CD4-positive, alpha-beta T cell (primary cell): ENCODE measurements at regions not wholly inside any gene's neighbourhood (a gene's known extent, or its start where the extent isn't known, plus 50 kb on each side); places are given as distances from the start of the nearest gene placed in this dataset.

Source experiments
- ATAC-seq: fragments of 200-7000 bp; cut with Tn5 transposase; one replicate; pipeline ENCODE4 v1.10.0; 2022; ENCODE audit warnings: mild to moderate bottlenecking; ENCODE audit not compliant: poor library complexity
- CTCF ChIA-PET: fragments of 350-600 bp; sonication (Branson Sonifier 250); formaldehyde crosslinking; loops from one replicate; lab custom pipeline; 2021; ENCODE audit warnings: antibody characterized with exemption, inconsistent platforms; lab: Charles Lee
- POLR2A ChIA-PET: fragments of 350-600 bp; sonication (Branson Sonifier 250); formaldehyde crosslinking; loops from one replicate; lab custom pipeline; 2021; ENCODE audit warnings: antibody characterized with exemption, inconsistent platforms; lab: Charles Lee
- DNase-seq, 14 experiments: peaks; one replicate each; pipeline ENCODE4 v3.0.0-alpha.2; 2013 to 2020; ENCODE audit warnings: mixed read lengths in 2 of 14
- H3K27ac ChIP-seq, 2 donors: one replicate each; pipeline versions ENCODE4 v1.5.1 to v1.7.0; 2013; ENCODE audit warnings: low read length in 2 of 2, low read depth in 1 of 2, mild to moderate bottlenecking in 1 of 2
- H3K27me3 ChIP-seq, 2 experiments: 1 replicate in 1 of 2; 2 replicates in 1 of 2; pipeline versions ENCODE4 v1.6.1 to v1.7.0; 2013; ENCODE audit warnings: low read length in 2 of 2, control low read depth in 1 of 2, mild to moderate bottlenecking in 1 of 2, moderate library complexity in 1 of 2; ENCODE audit not compliant: insufficient read depth in 2 of 2, control insufficient read depth in 1 of 2
- H3K36me3 ChIP-seq: one replicate; pipeline ENCODE4 v1.6.1; 2013; ENCODE audit warnings: low read length, control low read depth; ENCODE audit not compliant: insufficient read depth
- H3K4me1 ChIP-seq: one replicate; pipeline ENCODE4 v1.6.1; 2013; ENCODE audit warnings: low read length, control low read depth; ENCODE audit not compliant: insufficient read depth
- H3K4me3 ChIP-seq: one replicate; pipeline ENCODE4 v1.5.1; 2013; ENCODE audit warnings: mild to moderate bottlenecking, low read length, moderate library complexity
- H3K9me3 ChIP-seq, 2 experiments: 1 replicate in 1 of 2; 2 replicates in 1 of 2; pipeline versions ENCODE4 v1.6.1 to v1.7.0; 2013; ENCODE audit warnings: low read length in 2 of 2, mild to moderate bottlenecking in 2 of 2, control low read depth in 1 of 2, moderate library complexity in 1 of 2; ENCODE audit not compliant: control insufficient read depth in 1 of 2, insufficient read depth in 1 of 2
- H3K27ac Mint-ChIP-seq: one replicate; pipeline ENCODE4 v1.8.0; 2020; ENCODE audit warnings: mixed read lengths
- H3K27me3 Mint-ChIP-seq: one replicate; pipeline ENCODE4 v1.8.0; 2021; ENCODE audit warnings: mixed read lengths
- H3K36me3 Mint-ChIP-seq: one replicate; pipeline ENCODE4 v1.8.0; 2021; ENCODE audit warnings: low read depth, mixed read lengths
- H3K4me1 Mint-ChIP-seq: one replicate; pipeline ENCODE4 v1.8.0; 2021; ENCODE audit warnings: low read depth, mixed read lengths
- H3K4me3 Mint-ChIP-seq: one replicate; pipeline ENCODE4 v1.8.0; 2020; ENCODE audit warnings: mild to moderate bottlenecking, mixed read lengths
- H3K9me3 Mint-ChIP-seq: one replicate; pipeline ENCODE4 v1.8.0; 2020; ENCODE audit warnings: mixed read lengths
- CTCF ChIP-seq: fragments of 200-600 bp; IDR thresholded peaks from one replicate; pipeline ENCODE4 v1.8.0; 2022; ENCODE audit warnings: antibody characterized with exemption, mild to moderate bottlenecking
- intact Hi-C, 2 experiments: fragments of 100-400 bp; cut with DNase I in 1 of 2; cut with micrococcal nuclease in 1 of 2; formaldehyde crosslinking; loops; one replicate each; pipeline versions ENCODE4 v1.15.1 to v1.9.0; 2023 to 2025; cut with DNase I, micrococcal nuclease

GRCh38 chr1:229073251-229073650, 197.7 kb upstream of the RAB4A start:
- H3K9me3 ChIP-seq, result no peaks in the 10 kb centered on the region
- no peaks in the 10 kb centered on the region for H3K27me3 ChIP-seq
- POLR2A ChIA-PET, result no interaction called here
- TF ChIP-seq CTCF, result no peak
- Mint-ChIP-seq H3K27ac (no peak overlapping the region), H3K27me3 (no peaks in the 10 kb centered on the region), H3K36me3 (no peaks in the 10 kb centered on the region), H3K4me3 (no peak overlapping the region), H3K4me1 (peaks cover 12% of the 10 kb centered on the region), H3K9me3 (no peaks in the 10 kb centered on the region)
- intact Hi-C loops, result loop anchor here in 1 of 2 experiments (5.0 kb wide), 1 partner anchor 51 kb away; no protein-coding TSS in a partner anchor
- peaks cover 11% of the 10 kb centered on the region for H3K4me1 ChIP-seq
- H3K27ac ChIP-seq, result no peak overlapping the region
- CTCF ChIA-PET, result no interaction called here
- DNase-seq (no peak), ATAC-seq (no peak)
- no peaks in the 10 kb centered on the region for H3K36me3 ChIP-seq
- no peak overlapping the region for H3K4me3 ChIP-seq

GRCh38 chr1:229075217-229075616, 195.7 kb upstream of the RAB4A start:
- intact Hi-C loops, result no loop called here
- Mint-ChIP-seq H3K27me3 (no peaks in the 10 kb centered on the region), H3K9me3 (no peaks in the 10 kb centered on the region), H3K36me3 (no peaks in the 10 kb centered on the region), H3K27ac (no peak overlapping the region), H3K4me3 (no peak overlapping the region), H3K4me1 (peaks cover 15% of the 10 kb centered on the region)
- no peak overlapping the region for H3K27ac ChIP-seq
- H3K27me3 ChIP-seq, result no peaks in the 10 kb centered on the region
- no peak overlapping the region for H3K4me3 ChIP-seq
- no peaks in the 10 kb centered on the region for H3K9me3 ChIP-seq
- ATAC-seq, result no peak
- peaks cover 1% of the 10 kb centered on the region for H3K4me1 ChIP-seq
- DNase-seq, result no peak
- ChIA-PET CTCF (no interaction called here), POLR2A (no interaction called here)
- no peak for TF ChIP-seq CTCF
- H3K36me3 ChIP-seq, result no peaks in the 10 kb centered on the region

GRCh38 chr1:229075716-229076115, 195.2 kb upstream of the RAB4A start:
- CTCF ChIA-PET, result no interaction called here
- no peak for TF ChIP-seq CTCF
- no peaks in the 10 kb centered on the region for H3K9me3 Mint-ChIP-seq

More at GRCh38 chr1:229075716-229076115, 195.2 kb upstream of the RAB4A start:
- Mint-ChIP-seq H3K4me3 (no peak overlapping the region), H3K36me3 (no peaks in the 10 kb centered on the region), H3K27ac (no peak overlapping the region), H3K4me1 (peaks cover 17% of the 10 kb centered on the region), H3K27me3 (no peaks in the 10 kb centered on the region)
- POLR2A ChIA-PET, result no interaction called here
- Histone ChIP-seq H3K4me1 (no peaks in the 10 kb centered on the region), H3K4me3 (no peak overlapping the region), H3K36me3 (no peaks in the 10 kb centered on the region), H3K27ac (no peak overlapping the region), H3K27me3 (no peaks in the 10 kb centered on the region), H3K9me3 (no peaks in the 10 kb centered on the region)
- intact Hi-C loops, result no loop called here
- no peak for ATAC-seq
- no peak for DNase-seq
